K562 (cell line): ENCODE measurements at regions not wholly inside any gene's neighbourhood (a gene's known extent, or its start where the extent isn't known, plus 50 kb on each side); places are given as distances from the start of the nearest gene placed in this dataset.

ENCODE experiments used
- CBFB ChIP-seq: sonication (generic); formaldehyde crosslinking; IDR thresholded peaks from 2 replicates; pipeline ENCODE4 v1.4.0; 2020; ENCODE audit warnings: mild to moderate bottlenecking, missing genetic modification reagents
- CC2D1A ChIP-seq: fragments of 450-650 bp; IDR thresholded peaks from 2 replicates; pipeline ENCODE4 v1.6.1; 2017; ENCODE audit warnings: mild to moderate bottlenecking
- E2F3 ChIP-seq: fragments of 250-450 bp; sonication (Bioruptor Pico); IDR thresholded peaks from 2 replicates; pipeline ENCODE4 v1.4.0; 2020; ENCODE audit warnings: mild to moderate bottlenecking
- EP300 ChIP-seq: IDR thresholded peaks from 2 replicates; pipeline ENCODE4 v1.6.1; 2012; ENCODE audit warnings: low read length, improper control_type of control experiment
- FOXA3 ChIP-seq, 2 experiments: fragments of 450-650 bp in 1 of 2; sonication (generic) in 1 of 2; formaldehyde crosslinking; IDR thresholded peaks in 1 of 2; conservative IDR thresholded peaks in 1 of 2; 2 replicates each; pipeline versions ENCODE4 v1.4.0 to v1.8.0; 2020 to 2022; ENCODE audit warnings: mild to moderate bottlenecking in 2 of 2, missing genetic modification reagents in 1 of 2
- HDAC2 ChIP-seq: fragments of 450-650 bp; IDR thresholded peaks from 2 replicates; pipeline ENCODE4 v1.6.1; 2016; ENCODE audit warnings: mild to moderate bottlenecking
- HDGF ChIP-seq: fragments of 450-650 bp; IDR thresholded peaks from 2 replicates; pipeline ENCODE4 v1.6.1; 2016
- HMG20B ChIP-seq: fragments of 250-450 bp; sonication (Bioruptor Pico); IDR thresholded peaks from 2 replicates; pipeline ENCODE4 v1.5.0; 2021; ENCODE audit warnings: mild to moderate bottlenecking
- HSF4 ChIP-seq: fragments of 250-450 bp; sonication (Bioruptor Pico); IDR thresholded peaks from 2 replicates; pipeline ENCODE4 v2.1.2; 2022; ENCODE audit warnings: mild to moderate bottlenecking, moderate library complexity, borderline replicate concordance
- ILF3 ChIP-seq: fragments of 450-650 bp; IDR thresholded peaks from 2 replicates; pipeline ENCODE4 v1.6.1; 2018; ENCODE audit warnings: antibody characterized with exemption, mild to moderate bottlenecking, moderate library complexity, borderline replicate concordance
- JUND ChIP-seq, 2 experiments: IDR thresholded peaks; 2 replicates in 1 of 2; 3 replicates in 1 of 2; pipeline ENCODE4 v1.6.1; 2011; ENCODE audit warnings: borderline replicate concordance in 2 of 2, low read depth in 2 of 2, low read length in 2 of 2, improper control_type of control experiment in 1 of 2, missing biosample characterization in 1 of 2, missing genetic modification characterization in 1 of 2, missing genetic modification reagents in 1 of 2
- KAT2B ChIP-seq: IDR thresholded peaks from one replicate; pipeline ENCODE4 v1.6.1; 2012; ENCODE audit warnings: low read depth, mild to moderate bottlenecking, control low read depth, inconsistent platforms, low read length, moderate library complexity
- KLF10 ChIP-seq: fragments of 250-450 bp; sonication (Bioruptor Pico); IDR thresholded peaks from 2 replicates; pipeline ENCODE4 v1.6.1; 2021; ENCODE audit warnings: matching md5 sums
- MCM7 ChIP-seq, 2 experiments: fragments of 450-650 bp; IDR thresholded peaks; 2 replicates each; pipeline ENCODE4 v1.6.1; 2016 to 2018
- MYBL2 ChIP-seq, 2 experiments: fragments of 450-650 bp in 1 of 2; sonication (generic) in 1 of 2; formaldehyde crosslinking in 1 of 2; IDR thresholded peaks; 2 replicates each; pipeline versions ENCODE4 v1.6.1 to v1.8.1; 2017 to 2022; ENCODE audit warnings: borderline replicate concordance in 1 of 2, inconsistent platforms in 1 of 2, low read depth in 1 of 2, mild to moderate bottlenecking in 1 of 2, missing genetic modification reagents in 1 of 2, moderate library complexity in 1 of 2
- PHB2 ChIP-seq: fragments of 450-650 bp; IDR thresholded peaks from 2 replicates; pipeline ENCODE4 v1.6.1; 2017; ENCODE audit warnings: low read depth
- RBFOX2 ChIP-seq: fragments of 200-400 bp; formaldehyde crosslinking; IDR thresholded peaks from 2 replicates; pipeline ENCODE4 v1.6.1; 2017; ENCODE audit warnings: low read depth, mild to moderate bottlenecking, low read length, moderate library complexity
- SIN3A ChIP-seq, 2 experiments: fragments of 150-350 bp in 1 of 2; IDR thresholded peaks; 2 replicates each; pipeline ENCODE4 v1.6.1; 2011 to 2016; ENCODE audit warnings: borderline replicate concordance in 2 of 2, low read depth in 2 of 2, low read length in 2 of 2, mild to moderate bottlenecking in 2 of 2, moderate library complexity in 2 of 2; ENCODE audit not compliant: control insufficient read depth in 1 of 2
- SMAD3 ChIP-seq: fragments of 450-650 bp; formaldehyde crosslinking; conservative IDR thresholded peaks from 2 replicates; pipeline ENCODE4 v1.4.0; 2020; ENCODE audit warnings: mild to moderate bottlenecking
- SMARCC2 ChIP-seq: fragments of 450-650 bp; IDR thresholded peaks from 2 replicates; pipeline ENCODE4 v1.6.1; 2017; ENCODE audit warnings: antibody characterized with exemption, moderate library complexity, mild to moderate bottlenecking, low read depth
- SOX6 ChIP-seq: fragments of 450-650 bp; IDR thresholded peaks from 2 replicates; pipeline ENCODE4 v1.6.1; 2014; ENCODE audit warnings: mild to moderate bottlenecking
- TCF3 ChIP-seq: sonication (generic); formaldehyde crosslinking; IDR thresholded peaks from 2 replicates; pipeline ENCODE4 v1.4.0; 2020; ENCODE audit warnings: mild to moderate bottlenecking, missing genetic modification reagents
- U2AF1 ChIP-seq: fragments of 200-400 bp; formaldehyde crosslinking; optimal IDR thresholded peaks from 2 replicates; pipeline ENCODE3; 2017; ENCODE audit warnings: mild to moderate bottlenecking, low read depth, low read length, moderate library complexity
- WHSC1 ChIP-seq: IDR thresholded peaks from one replicate; pipeline ENCODE4 v1.6.1; 2012; ENCODE audit warnings: low read length, control low read depth, inconsistent platforms
- ZFPM2 ChIP-seq: fragments of 250-450 bp; sonication (Bioruptor Pico); IDR thresholded peaks from 2 replicates; pipeline ENCODE4 v1.5.1; 2022; ENCODE audit warnings: mild to moderate bottlenecking
- ZNF24 ChIP-seq: fragments of 450-650 bp; IDR thresholded peaks from 2 replicates; pipeline ENCODE4 v1.6.1; 2016
- ZNF408 ChIP-seq: fragments of 250-450 bp; sonication (Bioruptor Pico); IDR thresholded peaks from 2 replicates; pipeline ENCODE4 v1.4.0; 2020; ENCODE audit warnings: low read depth, mild to moderate bottlenecking, moderate library complexity
- ZNF695 ChIP-seq: fragments of 450-650 bp; formaldehyde crosslinking; IDR thresholded peaks from 2 replicates; pipeline ENCODE4 v1.4.0; 2020; ENCODE audit warnings: mild to moderate bottlenecking, moderate library complexity
- TF ChIP-seq, protein P1 (sequence below): fragments of 250-450 bp; sonication (Bioruptor Pico); IDR thresholded peaks from 2 replicates; pipeline ENCODE4 v1.5.0; 2022; ENCODE audit warnings: mild to moderate bottlenecking
- TF ChIP-seq, protein P2 (sequence below): fragments of 250-450 bp; sonication (Bioruptor Pico); IDR thresholded peaks from 2 replicates; pipeline ENCODE4 v1.8.0; 2021; ENCODE audit warnings: borderline replicate concordance, mild to moderate bottlenecking, moderate library complexity; ENCODE audit not compliant: poor library complexity, severe bottlenecking

DNA sequence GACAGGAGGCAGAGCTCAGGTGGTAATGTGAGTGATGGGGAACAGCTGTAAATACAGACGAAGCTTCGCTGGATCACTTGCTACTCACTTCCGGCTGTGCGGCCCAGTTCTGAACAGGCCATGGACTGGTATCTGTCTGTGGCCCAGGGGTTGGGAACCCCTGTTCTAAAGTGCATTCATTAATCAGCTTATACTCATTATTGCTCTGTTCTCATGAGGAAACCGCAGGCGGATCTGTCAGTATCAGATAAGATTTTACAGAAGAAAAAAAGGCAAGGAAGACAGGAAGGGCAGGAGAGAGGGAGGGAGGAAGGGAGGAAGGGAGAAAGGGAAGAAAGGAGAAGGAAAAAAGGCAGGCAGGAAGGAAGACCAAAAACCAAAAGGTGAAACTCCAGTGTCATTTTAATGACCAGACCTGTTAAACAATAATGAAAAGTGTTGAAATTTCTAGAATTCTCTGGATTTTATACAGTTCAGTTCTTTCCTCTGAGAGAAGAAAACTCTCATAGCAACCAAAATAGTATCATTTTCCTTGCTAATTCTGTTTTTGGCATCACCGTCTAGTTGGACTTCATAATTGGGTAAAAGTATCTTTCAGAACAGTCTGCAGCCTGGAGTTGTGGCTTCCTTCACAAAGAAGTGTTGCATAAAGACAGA lies 128.0 kb upstream of the PROK2 start (continued):
- TF ChIP-seq U2AF1 = no peak
- TF ChIP-seq HSF4 (CRISPR knock-in tag) = no peak
- no peak for TF ChIP-seq PHB2
- no peak for TF ChIP-seq ZNF408 (CRISPR knock-in tag)
- no peak for TF ChIP-seq SIN3A (IDR thresholded peaks at IDR 0.05; ENCODE audit: borderline replicate concordance in 2 of 2, control insufficient read depth in 1 of 2, low read depth in 2 of 2, low read length in 2 of 2)
- TF ChIP-seq HMG20B = no peak
- no peak for TF ChIP-seq CC2D1A
- peak; percentile 73; the same call in 1 of the 2 replicates for TF ChIP-seq SMARCC2
- TF ChIP-seq, protein P1, sequence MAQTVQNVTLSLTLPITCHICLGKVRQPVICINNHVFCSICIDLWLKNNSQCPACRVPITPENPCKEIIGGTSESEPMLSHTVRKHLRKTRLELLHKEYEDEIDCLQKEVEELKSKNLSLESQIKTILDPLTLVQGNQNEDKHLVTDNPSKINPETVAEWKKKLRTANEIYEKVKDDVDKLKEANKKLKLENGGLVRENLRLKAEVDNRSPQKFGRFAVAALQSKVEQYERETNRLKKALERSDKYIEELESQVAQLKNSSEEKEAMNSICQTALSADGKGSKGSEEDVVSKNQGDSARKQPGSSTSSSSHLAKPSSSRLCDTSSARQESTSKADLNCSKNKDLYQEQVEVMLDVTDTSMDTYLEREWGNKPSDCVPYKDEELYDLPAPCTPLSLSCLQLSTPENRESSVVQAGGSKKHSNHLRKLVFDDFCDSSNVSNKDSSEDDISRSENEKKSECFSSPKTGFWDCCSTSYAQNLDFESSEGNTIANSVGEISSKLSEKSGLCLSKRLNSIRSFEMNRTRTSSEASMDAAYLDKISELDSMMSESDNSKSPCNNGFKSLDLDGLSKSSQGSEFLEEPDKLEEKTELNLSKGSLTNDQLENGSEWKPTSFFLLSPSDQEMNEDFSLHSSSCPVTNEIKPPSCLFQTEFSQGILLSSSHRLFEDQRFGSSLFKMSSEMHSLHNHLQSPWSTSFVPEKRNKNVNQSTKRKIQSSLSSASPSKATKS (CRISPR knock-in tag) = no peak
- TF ChIP-seq SOX6 = peak; percentile 83
- TF ChIP-seq, protein P2, sequence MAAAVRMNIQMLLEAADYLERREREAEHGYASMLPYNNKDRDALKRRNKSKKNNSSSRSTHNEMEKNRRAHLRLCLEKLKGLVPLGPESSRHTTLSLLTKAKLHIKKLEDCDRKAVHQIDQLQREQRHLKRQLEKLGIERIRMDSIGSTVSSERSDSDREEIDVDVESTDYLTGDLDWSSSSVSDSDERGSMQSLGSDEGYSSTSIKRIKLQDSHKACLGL = no peak
- no peak for TF ChIP-seq MCM7 (IDR thresholded peaks at IDR 0.05)
- peak; percentile 80 for TF ChIP-seq EP300
- no peak for TF ChIP-seq RBFOX2
- peak; percentile 67; the same call in 1 of the 2 replicates for TF ChIP-seq HDAC2
- peak; percentile 81 for TF ChIP-seq TCF3 (CRISPR knock-in tag)
- TF ChIP-seq SMAD3 (CRISPR knock-in tag) = no peak
- no peak for TF ChIP-seq KAT2B
- TF ChIP-seq MYBL2 (IDR thresholded peaks at IDR 0.05; ENCODE audit: low read depth) = no peak
- TF ChIP-seq MYBL2 (CRISPR knock-in tag; IDR thresholded peaks at IDR 0.05; ENCODE audit: borderline replicate concordance) = no peak
- TF ChIP-seq WHSC1 = no peak
- TF ChIP-seq ZFPM2 (CRISPR knock-in tag) = no peak
- TF ChIP-seq CBFB (CRISPR knock-in tag) = no peak
- TF ChIP-seq JUND (IDR thresholded peaks at IDR 0.05; ENCODE audit: borderline replicate concordance, low read depth, low read length) = peak; percentile 56; the same call in 1 of the 2 replicates
- TF ChIP-seq JUND (tag; IDR thresholded peaks at IDR 0.05; ENCODE audit: borderline replicate concordance, low read depth, low read length) = no peak; the same call in 2 of the 3 replicates
- no peak for TF ChIP-seq HDGF
- TF ChIP-seq ILF3 = no peak
- TF ChIP-seq FOXA3 (CRISPR knock-in tag; conservative IDR thresholded peaks at IDR 0.05 in 1 of 2, IDR thresholded peaks at IDR 0.05 in 1 of 2) = no peak
- TF ChIP-seq ZNF695 (CRISPR knock-in tag) = no peak
- TF ChIP-seq ZNF24 = peak; percentile 66; the same call in 1 of the 2 replicates
- no peak for TF ChIP-seq KLF10 (CRISPR knock-in tag)
- TF ChIP-seq E2F3 (CRISPR knock-in tag) = no peak
